Suppressor macrophage treated with lipopolysaccharide for 1 hour (primary cell): ENCODE measurements at regions not wholly inside any gene's neighbourhood (a gene's known extent, or its start where the extent isn't known, plus 50 kb on each side); places are given as distances from the start of the nearest gene placed in this dataset.
A peak's percentile ranks its signal among the peaks of the same experiment; 100 is the strongest.
"Not testable (repeated sequence)": the region's sequence is repeated elsewhere in the genome, so short reads cannot be mapped to it uniquely, and the experiment has no call there.

Experiments used
- DNase-seq, 3 donors: peaks; one replicate each; pipeline ENCODE4 v3.0.0-alpha.2; 2020 to 2022

DNA sequence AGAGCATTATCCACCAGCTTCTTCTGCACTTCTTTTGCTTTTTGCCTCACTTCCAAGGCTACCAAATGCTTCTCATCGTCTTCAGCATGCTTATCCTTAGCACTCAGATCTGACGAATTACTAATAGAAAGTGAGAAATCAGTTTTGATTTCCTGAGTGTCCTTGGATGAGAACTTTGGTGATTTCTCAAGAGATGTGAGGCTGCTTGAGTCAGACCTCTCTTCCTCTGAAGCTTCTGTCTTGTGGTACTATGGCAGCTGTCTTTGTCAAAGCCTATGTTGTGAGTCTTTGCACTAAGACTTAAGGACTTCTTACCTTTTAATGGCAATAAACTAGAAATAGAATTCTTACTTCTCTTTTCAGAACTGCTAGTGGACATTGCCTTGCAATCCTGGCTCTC, 169.9 kb downstream of the CPE start:
- no peak for DNase-seq

GRCh38 chr4:165553221-165553810, 174.5 kb downstream of the CPE start:
- DNase-seq, result no peak

GRCh38 chr4:165555302-165555701, 176.5 kb downstream of the CPE start:
- DNase-seq, result no peak

GRCh38 chr4:165556383-165556782, 177.6 kb downstream of the CPE start:
- no peak for DNase-seq

DNA sequence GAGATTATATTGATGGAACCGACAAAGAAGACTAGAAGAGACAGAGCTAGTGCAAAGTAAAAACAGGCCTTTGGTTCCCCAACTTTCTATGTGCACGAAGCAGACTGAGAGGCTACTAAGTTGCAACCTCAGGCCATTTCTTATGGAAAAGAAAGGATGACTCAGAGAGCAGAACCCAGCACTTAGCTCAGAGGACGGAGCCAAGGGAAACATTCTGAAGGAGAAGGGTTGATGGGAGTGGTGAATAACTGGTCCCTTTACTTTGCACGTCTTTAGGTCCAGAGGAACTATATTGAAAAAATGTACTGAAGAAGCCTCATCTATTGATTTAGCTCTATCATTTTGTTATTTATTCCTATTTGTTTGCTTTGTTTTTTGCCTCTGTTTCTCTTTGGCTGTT, 182.1 kb downstream of the CPE start:
- DNase-seq, result no peak

DNA sequence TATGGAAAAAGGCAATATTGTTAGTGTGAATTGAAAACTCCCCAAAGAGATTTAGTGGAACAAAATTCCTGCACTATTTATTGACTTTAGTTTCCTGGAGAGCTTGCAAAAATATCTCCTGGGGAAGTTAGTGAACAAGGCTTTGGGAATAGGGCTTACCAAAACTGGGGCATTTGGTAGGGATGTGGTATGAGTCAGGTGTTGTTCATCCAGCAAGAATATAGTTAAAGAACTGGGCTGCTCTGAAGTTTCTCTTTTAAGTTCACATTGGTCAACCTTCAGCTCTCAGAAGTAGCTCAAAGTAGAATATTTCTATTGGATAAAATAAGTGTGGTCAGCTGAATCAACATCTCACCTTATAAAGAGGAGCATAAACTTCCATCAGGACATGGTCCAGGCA, 185.0 kb downstream of the CPE start:
- DNase-seq, result no peak

DNA sequence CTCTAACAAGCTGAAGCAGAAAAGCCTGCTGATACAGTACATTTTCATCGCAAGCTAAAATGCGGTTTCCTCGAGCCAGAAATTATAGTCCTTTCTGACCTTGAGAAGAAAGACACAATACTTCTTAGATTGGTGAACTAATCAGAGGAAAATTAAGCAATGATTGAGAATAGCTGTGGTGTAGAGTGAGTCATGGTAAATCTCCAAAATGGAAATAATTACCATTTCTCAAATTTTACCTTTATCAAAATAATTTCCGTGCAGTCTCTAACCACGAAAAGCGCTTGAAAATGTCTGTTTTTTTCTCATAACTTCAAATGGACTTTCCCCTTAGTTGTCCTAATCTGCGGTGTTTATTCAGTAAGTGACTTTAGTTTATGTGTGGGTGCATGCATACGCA, 190.2 kb downstream of the CPE start:
- no peak for DNase-seq

- DNase-seq, result not testable (repeated sequence)
Measured at GRCh38 chr4:165571476-165571875, 192.7 kb downstream of the CPE start.

GRCh38 chr4:165580351-165580905, 201.6 kb downstream of the CPE start:
- DNase-seq, result no peak

DNA sequence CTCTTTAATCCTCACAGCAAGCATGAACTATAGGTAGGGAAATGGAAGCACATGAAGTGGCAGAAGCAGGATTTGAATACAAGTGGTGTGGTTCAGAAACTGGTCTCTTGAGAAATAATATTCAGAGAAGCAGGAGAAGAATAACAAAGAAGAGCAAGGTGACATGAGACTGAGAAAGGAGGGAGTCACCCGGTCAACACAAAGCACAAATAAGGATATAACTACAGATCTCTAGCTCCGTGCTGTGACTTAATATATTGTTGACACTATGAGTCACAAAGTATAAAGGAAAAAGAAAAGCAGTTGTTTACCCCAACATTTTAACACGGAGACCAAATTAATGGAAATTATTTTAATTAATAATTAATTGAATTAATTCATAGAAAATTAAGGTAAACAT, 204.5 kb downstream of the CPE start:
- no peak for DNase-seq

- DNase-seq, result no peak
Measured at GRCh38 chr4:165584916-165585315, 206.1 kb downstream of the CPE start.

GRCh38 chr4:165588534-165589315, 209.9 kb downstream of the CPE start:
- DNase-seq, result no peak

DNA sequence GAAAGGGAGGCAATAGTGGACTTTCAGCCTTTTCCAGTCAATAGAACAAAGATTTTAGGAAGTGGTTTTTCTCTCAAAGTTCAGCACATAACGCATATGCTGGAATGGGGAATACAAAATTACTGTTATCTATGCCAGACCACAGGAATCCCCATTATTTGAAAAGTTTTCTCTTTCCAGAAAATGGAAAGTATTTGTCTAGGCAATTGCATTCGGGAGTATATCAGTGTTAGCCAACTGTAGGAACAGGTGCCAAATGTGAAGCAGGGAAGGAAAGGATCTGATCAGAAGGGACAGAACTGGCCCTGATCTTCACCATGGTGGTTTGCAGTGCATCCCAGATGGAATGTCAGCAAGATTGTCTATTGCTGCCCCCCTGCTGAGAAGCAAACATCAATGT, 213.6 kb downstream of the CPE start:
- no peak for DNase-seq

- no peak for DNase-seq
Measured at GRCh38 chr4:165597581-165598480, 219.0 kb downstream of the CPE start.

DNA sequence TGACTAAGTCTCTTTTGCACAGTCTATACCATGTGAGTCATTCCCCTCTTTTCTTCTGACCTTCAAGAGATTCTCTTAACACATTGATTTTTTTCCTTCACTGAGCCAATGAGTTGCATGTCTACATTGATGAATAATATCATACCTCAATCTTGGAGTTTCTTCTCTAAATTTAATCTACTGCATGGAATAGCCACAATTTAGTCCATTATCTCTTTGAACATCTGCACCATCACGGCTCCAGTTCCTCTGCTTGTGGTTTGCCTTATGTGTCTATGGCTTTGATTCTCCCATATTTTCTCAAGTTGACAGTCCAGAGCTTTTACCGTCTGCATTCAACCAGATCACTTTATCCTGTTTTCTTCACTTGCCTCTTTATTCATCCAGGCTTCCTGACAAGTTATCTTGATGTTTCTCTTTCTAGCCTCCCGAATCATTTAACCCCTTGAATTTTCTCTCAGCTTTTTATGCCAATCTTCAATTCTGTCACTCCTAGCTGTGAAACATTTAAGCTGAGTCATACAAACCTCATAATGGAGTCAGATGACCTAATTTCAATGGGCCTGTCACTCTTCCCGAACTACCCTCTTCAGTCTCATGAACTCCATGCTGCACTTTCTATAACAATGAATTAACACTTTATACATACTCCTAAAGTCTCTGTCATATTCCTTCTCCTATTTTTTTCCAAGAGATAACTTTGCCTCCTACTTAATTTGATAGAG, 222.3 kb downstream of the CPE start:
- no peak for DNase-seq

DNA sequence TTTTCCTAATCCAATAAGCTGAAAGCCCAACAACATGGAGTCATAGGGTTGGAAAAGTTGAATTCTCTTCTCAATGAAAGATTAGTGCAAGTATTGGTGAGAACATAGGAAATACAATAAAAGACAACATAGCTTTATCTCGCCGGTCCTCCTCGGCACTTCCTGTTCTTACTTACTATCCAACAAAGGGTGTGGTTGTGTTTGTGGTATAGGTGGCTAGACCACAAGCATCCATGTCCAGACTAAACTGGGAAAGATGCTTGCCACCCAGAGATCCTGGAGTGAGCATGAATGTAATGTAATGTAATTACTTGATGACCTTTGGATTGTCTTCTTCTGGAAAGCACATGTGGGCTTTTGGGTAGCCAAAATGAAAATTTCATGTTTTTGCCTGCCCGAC, 223.8 kb downstream of the CPE start:
- DNase-seq, result no peak

DNA sequence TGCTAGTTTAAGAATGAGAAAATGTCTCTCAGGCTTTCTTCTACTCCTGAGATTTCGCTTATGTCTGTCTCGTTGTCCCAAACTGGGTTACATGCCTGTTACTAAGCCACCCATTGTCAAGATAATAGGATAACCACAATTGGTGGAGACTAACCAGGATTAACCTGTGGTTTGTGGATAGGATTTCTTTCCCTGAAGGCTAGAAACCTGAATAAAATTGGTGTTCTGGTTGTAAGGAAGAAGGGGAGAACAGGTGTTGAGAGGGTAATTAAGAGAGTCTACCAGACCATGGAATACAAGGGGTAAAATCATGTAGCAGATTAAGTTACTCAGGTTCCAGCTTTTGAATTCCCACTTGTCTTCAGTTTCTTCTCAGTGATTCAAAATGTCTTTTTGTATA, 225.4 kb downstream of the CPE start:
- DNase-seq, result no peak

DNA sequence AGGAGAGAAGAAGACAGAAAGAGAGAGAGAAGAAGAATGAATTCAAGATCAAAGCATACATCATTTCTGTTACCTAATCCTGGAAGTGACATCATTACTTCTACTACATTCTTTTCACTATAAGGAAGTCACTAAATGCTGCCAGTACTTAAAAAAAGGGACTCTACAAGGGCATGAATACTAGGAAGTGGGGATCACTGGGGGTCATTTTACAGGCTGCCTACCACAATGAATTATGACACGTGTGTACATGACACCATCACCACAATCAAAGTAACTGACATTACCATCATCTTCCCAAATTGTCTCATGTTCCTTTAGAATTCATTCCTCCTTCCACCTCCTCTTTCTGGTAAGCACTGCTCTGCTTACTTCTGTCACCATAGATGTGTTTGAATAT, 227.0 kb downstream of the CPE start:
- DNase-seq, result no peak

GRCh38 chr4:165606465-165607205, 227.8 kb downstream of the CPE start:
- no peak for DNase-seq

DNA sequence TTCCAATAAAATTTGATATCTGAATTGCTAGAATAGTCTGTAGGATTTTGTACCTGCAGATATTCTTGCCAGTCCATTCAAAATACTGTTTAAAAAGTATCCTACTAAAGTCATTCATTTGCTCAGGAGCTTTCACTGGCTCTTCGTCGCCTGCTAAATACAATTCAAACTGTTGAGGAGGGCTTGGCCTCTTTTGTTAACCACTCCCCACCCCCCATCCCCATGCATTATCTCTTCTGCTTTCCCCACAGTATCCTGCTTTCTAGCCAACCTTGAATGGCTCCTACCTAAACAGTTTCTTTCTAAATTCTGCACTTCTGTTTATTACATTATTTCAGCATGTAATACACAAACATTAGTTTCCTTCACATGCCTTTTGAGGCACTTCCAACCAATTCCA, 230.8 kb downstream of the CPE start:
- no peak for DNase-seq

DNA sequence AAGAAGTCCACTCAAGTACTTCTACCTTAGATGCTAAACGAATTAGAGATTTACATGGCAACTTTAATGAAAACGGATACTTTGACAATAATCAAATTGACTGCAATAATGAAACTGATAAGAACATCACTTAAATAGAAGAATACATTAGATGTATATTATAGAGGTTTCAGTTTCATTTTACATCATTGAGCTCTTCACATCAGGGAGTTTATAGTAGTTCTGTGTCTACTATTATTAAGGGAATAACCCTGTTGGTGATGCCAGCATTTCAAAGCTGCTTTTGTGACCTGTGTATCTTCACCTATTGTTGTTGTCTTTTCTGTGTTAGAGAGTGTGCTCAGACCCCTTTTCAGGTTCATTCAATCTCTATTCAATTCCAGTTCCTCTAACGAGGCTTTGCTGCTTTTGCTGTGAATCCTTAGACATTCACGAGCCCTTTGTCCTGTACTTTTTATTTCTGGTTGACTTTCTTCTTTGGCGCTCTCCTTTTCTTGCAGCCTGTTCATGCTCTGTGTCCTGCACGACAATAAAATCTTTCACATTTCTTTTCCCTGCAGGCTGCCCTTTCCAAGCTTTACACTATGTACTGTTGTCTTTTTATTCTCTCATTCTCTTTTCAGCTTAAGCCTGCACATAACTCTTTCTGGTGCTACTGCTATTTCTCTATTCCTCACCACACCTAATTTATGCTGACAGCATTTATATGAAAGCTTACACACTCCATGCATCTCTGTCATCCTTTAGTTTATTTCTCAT, 232.1 kb downstream of the CPE start:
- DNase-seq, result peak in 1 of 3 donors; percentile 5
